ENCODE measurements at regions not wholly inside any gene's neighbourhood (a gene's known extent, or its start where the extent isn't known, plus 50 kb on each side); places are given as distances from the start of the nearest gene placed in this dataset.

- no peaks in the 10 kb centered on the region for H3K4me1 Mint-ChIP-seq
- H3K27ac Mint-ChIP-seq = peak overlapping the region in 1 of 3 experiments; percentile 41
- no peak overlapping the region for H3K4me3 Mint-ChIP-seq
- peaks cover 9% of the 10 kb centered on the region for H3K9me3 Mint-ChIP-seq
- no peak for TF ChIP-seq CTCF (IDR thresholded peaks at IDR 0.05; ENCODE audit: unreplicated experiment in 3 of 3)
- no peaks in the 10 kb centered on the region for H3K36me3 Mint-ChIP-seq (ENCODE audit: low read depth)
- peaks cover 3% of the 10 kb centered on the region for H3K27me3 Mint-ChIP-seq (ENCODE audit: low read depth)
Measured at GRCh38 chr5:82491397-82491796, 213.2 kb upstream of the RPS23 start.

DNA sequence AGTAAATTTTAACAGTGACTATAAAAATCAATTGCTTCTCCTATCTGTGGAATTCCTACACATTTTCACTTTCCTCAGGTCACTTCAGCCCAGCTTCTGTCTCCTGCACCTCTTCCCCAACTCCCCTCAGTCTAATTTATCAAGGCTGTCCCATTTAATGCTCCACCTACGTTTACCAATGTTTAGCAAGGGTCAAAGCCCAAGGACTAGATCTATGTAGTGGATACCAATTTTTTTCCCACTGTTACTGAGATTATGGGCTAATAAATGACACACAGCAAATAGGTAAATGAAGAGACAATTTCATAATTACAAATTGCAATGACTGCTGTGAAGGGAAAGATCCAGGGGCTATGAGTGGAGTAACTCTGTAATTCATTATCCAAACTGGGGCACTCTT, 211.5 kb upstream of the RPS23 start:
- H3K36me3 Mint-ChIP-seq (ENCODE audit: low read depth) = no peaks in the 10 kb centered on the region
- H3K27ac Mint-ChIP-seq = peak overlapping the region in 1 of 3 experiments; percentile 43
- H3K4me3 Mint-ChIP-seq = no peak overlapping the region
- no peak for TF ChIP-seq CTCF (IDR thresholded peaks at IDR 0.05; ENCODE audit: unreplicated experiment in 3 of 3)
- H3K27me3 Mint-ChIP-seq (ENCODE audit: low read depth) = no peaks in the 10 kb centered on the region
- no peaks in the 10 kb centered on the region for H3K9me3 Mint-ChIP-seq
- H3K4me1 Mint-ChIP-seq = no peaks in the 10 kb centered on the region

GRCh38 chr5:82487131-82487530, 209.0 kb upstream of the RPS23 start:
- Mint-ChIP-seq H3K27me3 (ENCODE audit: low read depth) (no peaks in the 10 kb centered on the region), H3K4me3 (no peak overlapping the region), H3K4me1 (no peaks in the 10 kb centered on the region), H3K36me3 (ENCODE audit: low read depth) (no peaks in the 10 kb centered on the region), H3K9me3 (no peaks in the 10 kb centered on the region), H3K27ac (no peak overlapping the region)
- TF ChIP-seq CTCF (IDR thresholded peaks at IDR 0.05; ENCODE audit: unreplicated experiment in 3 of 3) = no peak

GRCh38 chr5:82480331-82480730, 202.2 kb upstream of the RPS23 start:
- Mint-ChIP-seq H3K4me3 (no peak overlapping the region), H3K27me3 (ENCODE audit: low read depth) (no peaks in the 10 kb centered on the region), H3K9me3 (no peaks in the 10 kb centered on the region), H3K4me1 (peaks cover 6% of the 10 kb centered on the region), H3K27ac (peak overlapping the region in 1 of 3 experiments; percentile 3), H3K36me3 (ENCODE audit: low read depth) (no peaks in the 10 kb centered on the region)
- no peak for TF ChIP-seq CTCF (IDR thresholded peaks at IDR 0.05; ENCODE audit: unreplicated experiment in 3 of 3)

- no peak overlapping the region for H3K27ac Mint-ChIP-seq
- peaks cover 6% of the 10 kb centered on the region for H3K4me1 Mint-ChIP-seq
- TF ChIP-seq CTCF (IDR thresholded peaks at IDR 0.05; ENCODE audit: unreplicated experiment in 3 of 3) = no peak
- H3K4me3 Mint-ChIP-seq = no peak overlapping the region
- H3K36me3 Mint-ChIP-seq (ENCODE audit: low read depth) = no peaks in the 10 kb centered on the region
- H3K9me3 Mint-ChIP-seq = no peaks in the 10 kb centered on the region
- no peaks in the 10 kb centered on the region for H3K27me3 Mint-ChIP-seq (ENCODE audit: low read depth)
Measured at GRCh38 chr5:82476155-82476554, 198.0 kb upstream of the RPS23 start.

- Mint-ChIP-seq H3K27me3 (ENCODE audit: low read depth) (no peaks in the 10 kb centered on the region), H3K9me3 (no peaks in the 10 kb centered on the region), H3K4me3 (no peak overlapping the region), H3K27ac (no peak overlapping the region), H3K4me1 (peaks cover 2% of the 10 kb centered on the region), H3K36me3 (ENCODE audit: low read depth) (no peaks in the 10 kb centered on the region)
- TF ChIP-seq CTCF (IDR thresholded peaks at IDR 0.05; ENCODE audit: unreplicated experiment in 3 of 3) = no peak
Measured at GRCh38 chr5:82473262-82473661, 195.1 kb upstream of the RPS23 start.

Measured in nephron (organoid).